GM23338 (cell line): ENCODE measurements at regions not wholly inside any gene's neighbourhood (a gene's known extent, or its start where the extent isn't known, plus 50 kb on each side); places are given as distances from the start of the nearest gene placed in this dataset.

Experiments
- ATAC-seq: fragments of 200-7000 bp; cut with Tn5 transposase; 3 replicates; pipeline ENCODE4 v1.9.1; 2020
- DNase-seq: peaks from one replicate; pipeline ENCODE4 v3.0.0-alpha.2; 2015; ENCODE audit warnings: low spot score
- H2AFZ ChIP-seq: fragments of 200-600 bp; sonication (generic); 2 replicates; pipeline ENCODE4 v1.8.0; 2016; ENCODE audit warnings: antibody characterized with exemption, mild to moderate bottlenecking, moderate library complexity
- H3F3A ChIP-seq: fragments of 200-600 bp; sonication (generic); replicated peaks from 2 replicates; pipeline ENCODE4 v1.8.0; 2017; ENCODE audit warnings: antibody characterized with exemption, mixed run types, low read depth
- H3K27ac ChIP-seq: fragments of 200-600 bp; sonication (generic); 2 replicates; pipeline ENCODE4 v1.6.1; 2016; ENCODE audit warnings: low read depth
- H3K27me3 ChIP-seq: fragments of 200-600 bp; sonication (generic); 2 replicates; pipeline ENCODE4 v1.8.0; 2016; ENCODE audit warnings: mild to moderate bottlenecking, mixed run types, moderate library complexity; ENCODE audit not compliant: insufficient read depth
- H3K36me3 ChIP-seq: fragments of 200-600 bp; sonication (generic); 2 replicates; pipeline ENCODE4 v1.8.0; 2016; ENCODE audit warnings: mild to moderate bottlenecking; ENCODE audit not compliant: insufficient read depth
- H3K4me1 ChIP-seq: fragments of 200-600 bp; sonication (generic); 2 replicates; pipeline ENCODE4 v1.8.0; 2016; ENCODE audit warnings: mild to moderate bottlenecking, moderate library complexity; ENCODE audit not compliant: insufficient read depth
- H3K4me2 ChIP-seq: fragments of 200-600 bp; sonication (generic); 2 replicates; pipeline ENCODE4 v1.7.1; 2017; ENCODE audit warnings: mixed run types
- H3K4me3 ChIP-seq: fragments of 200-600 bp; sonication (generic); 2 replicates; pipeline ENCODE4 v1.6.1; 2016; ENCODE audit warnings: mixed run types
- H3K79me2 ChIP-seq: fragments of 200-600 bp; sonication (generic); replicated peaks from 2 replicates; pipeline ENCODE4 v1.8.0; 2017; ENCODE audit warnings: mild to moderate bottlenecking; ENCODE audit not compliant: insufficient read depth
- H3K9me2 ChIP-seq: fragments of 200-600 bp; sonication (generic); 2 replicates; pipeline ENCODE4 v1.8.0; 2017; ENCODE audit not compliant: insufficient read depth
- H4K20me1 ChIP-seq: fragments of 200-600 bp; sonication (generic); replicated peaks from 2 replicates; pipeline ENCODE4 v1.8.0; 2017; ENCODE audit warnings: mild to moderate bottlenecking; ENCODE audit not compliant: insufficient read depth
- H3K27ac Mint-ChIP-seq: 2 replicates; pipeline ENCODE4 v1.8.0; 2020; ENCODE audit warnings: inconsistent platforms, mild to moderate bottlenecking, moderate library complexity, mixed read lengths
- H3K27me3 Mint-ChIP-seq: 3 replicates; pipeline ENCODE4 v1.8.0; 2022; ENCODE audit warnings: low read depth, mild to moderate bottlenecking, moderate library complexity, mixed read lengths, inconsistent platforms; ENCODE audit not compliant: insufficient read depth, poor library complexity
- H3K36me3 Mint-ChIP-seq: 3 replicates; pipeline ENCODE4 v1.8.0; 2021; ENCODE audit warnings: low read depth, mild to moderate bottlenecking, inconsistent platforms, moderate library complexity, mixed read lengths
- H3K4me1 Mint-ChIP-seq: 3 replicates; pipeline ENCODE4 v1.8.0; 2020; ENCODE audit warnings: mild to moderate bottlenecking, inconsistent platforms, mixed read lengths
- H3K4me3 Mint-ChIP-seq: 3 replicates; pipeline ENCODE4 v1.8.0; 2021; ENCODE audit warnings: moderate library complexity, mild to moderate bottlenecking, inconsistent platforms, mixed read lengths
- H3K9me3 Mint-ChIP-seq: 3 replicates; pipeline ENCODE4 v1.8.0; 2020; ENCODE audit warnings: moderate library complexity, mild to moderate bottlenecking, inconsistent platforms, mixed read lengths
- CTCF ChIP-seq, 2 experiments: fragments of 200-600 bp in 1 of 2; sonication (generic) in 1 of 2; conservative IDR thresholded peaks; 2 replicates each; pipeline versions ENCODE4 v1.5.1 to v1.6.1; 2016 to 2017; ENCODE audit warnings: antibody characterized with exemption in 2 of 2, low read depth in 2 of 2, mild to moderate bottlenecking in 2 of 2, moderate library complexity in 1 of 2
- ZNF331 ChIP-seq: fragments of 250-450 bp; sonication (Bioruptor Pico); IDR thresholded peaks from 2 replicates; pipeline ENCODE4 v1.5.0; 2020; ENCODE audit warnings: low read depth, mild to moderate bottlenecking, moderate library complexity
- ZNF462 ChIP-seq: fragments of 250-450 bp; sonication (Bioruptor Pico); IDR thresholded peaks from 2 replicates; pipeline ENCODE4 v1.5.0; 2020; ENCODE audit warnings: mild to moderate bottlenecking, moderate library complexity

- no peaks in the 10 kb centered on the region for H3K36me3 ChIP-seq
- H3K79me2 ChIP-seq, result no peaks in the 10 kb centered on the region
- ATAC-seq (no peak), DNase-seq (no peak)
- H3K27ac ChIP-seq, result no peak overlapping the region
- no peaks in the 10 kb centered on the region for H3F3A ChIP-seq
- H3K27me3 ChIP-seq, result no peaks in the 10 kb centered on the region
- TF ChIP-seq CTCF (conservative IDR thresholded peaks at IDR 0.05; ENCODE audit: low read depth in 2 of 2) (no peak), ZNF462 (CRISPR knock-in tag) (no peak)
- H3K9me2 ChIP-seq, result no peaks in the 10 kb centered on the region; the same call in 1 of the 2 replicates
- H3K4me1 ChIP-seq, result no peaks in the 10 kb centered on the region
- no peak overlapping the region for H3K4me3 ChIP-seq
- H3K4me2 ChIP-seq, result no peak overlapping the region
- H3K4me1 Mint-ChIP-seq, result no peaks in the 10 kb centered on the region
- no peaks in the 10 kb centered on the region for H3K9me3 Mint-ChIP-seq
- H4K20me1 ChIP-seq, result no peaks in the 10 kb centered on the region
- H3K4me3 Mint-ChIP-seq, result no peak overlapping the region
- no peak overlapping the region for H3K27ac Mint-ChIP-seq
- no peak overlapping the region for H2AFZ ChIP-seq
- no peaks in the 10 kb centered on the region for H3K36me3 Mint-ChIP-seq
- peaks cover 3% of the 10 kb centered on the region for H3K27me3 Mint-ChIP-seq
These were observed 1781.7 kb upstream of the PCDH10 start for GRCh38 chr4:131367441-131367840.

GRCh38 chr4:131370846-131371245, 1778.2 kb upstream of the PCDH10 start:
- H3K4me1 Mint-ChIP-seq, result no peaks in the 10 kb centered on the region
- H3K4me3 Mint-ChIP-seq, result no peak overlapping the region
- no peaks in the 10 kb centered on the region for H3K27me3 ChIP-seq
- no peak overlapping the region for H3K4me2 ChIP-seq
- ATAC-seq (no peak), DNase-seq (no peak)
- no peak overlapping the region for H3K27ac Mint-ChIP-seq
- H2AFZ ChIP-seq, result no peak overlapping the region; the same call in 1 of the 2 replicates
- H3K27ac ChIP-seq, result no peak overlapping the region
- no peaks in the 10 kb centered on the region for H3K36me3 Mint-ChIP-seq
- H3K79me2 ChIP-seq, result no peaks in the 10 kb centered on the region
- H3K36me3 ChIP-seq, result no peaks in the 10 kb centered on the region
- no peaks in the 10 kb centered on the region for H3K27me3 Mint-ChIP-seq
- H3F3A ChIP-seq, result no peaks in the 10 kb centered on the region
- H3K9me2 ChIP-seq, result no peaks in the 10 kb centered on the region; the same call in 1 of the 2 replicates
- H3K4me1 ChIP-seq, result no peaks in the 10 kb centered on the region
- no peaks in the 10 kb centered on the region for H4K20me1 ChIP-seq
- H3K9me3 Mint-ChIP-seq, result no peaks in the 10 kb centered on the region
- H3K4me3 ChIP-seq, result no peak overlapping the region
- TF ChIP-seq ZNF462 (CRISPR knock-in tag), result no peak
- no peak for TF ChIP-seq ZNF331 (CRISPR knock-in tag)
